Activated naive CD4-positive, alpha-beta T cell treated with anti-CD3 and anti-CD28 coated beads, Interleukin-2, amount 50 U/mL, for 24 hours (primary cell): ENCODE measurements at regions not wholly inside any gene's neighbourhood (a gene's known extent, or its start where the extent isn't known, plus 50 kb on each side); places are given as distances from the start of the nearest gene placed in this dataset.

Source experiments
- H3K27ac Mint-ChIP-seq: one replicate; pipeline ENCODE4 v1.8.0; 2021; ENCODE audit warnings: mild to moderate bottlenecking, mixed read lengths
- H3K27me3 Mint-ChIP-seq: one replicate; pipeline ENCODE4 v1.8.0; 2021; ENCODE audit warnings: mixed read lengths
- H3K36me3 Mint-ChIP-seq: one replicate; pipeline ENCODE4 v1.8.0; 2021; ENCODE audit warnings: mixed read lengths
- H3K4me1 Mint-ChIP-seq: one replicate; pipeline ENCODE4 v1.8.0; 2021; ENCODE audit warnings: mixed read lengths
- H3K4me3 Mint-ChIP-seq: one replicate; pipeline ENCODE4 v1.8.0; 2021; ENCODE audit warnings: mild to moderate bottlenecking, mixed read lengths
- H3K9me3 Mint-ChIP-seq: one replicate; pipeline ENCODE4 v1.8.0; 2021; ENCODE audit warnings: mixed read lengths

DNA sequence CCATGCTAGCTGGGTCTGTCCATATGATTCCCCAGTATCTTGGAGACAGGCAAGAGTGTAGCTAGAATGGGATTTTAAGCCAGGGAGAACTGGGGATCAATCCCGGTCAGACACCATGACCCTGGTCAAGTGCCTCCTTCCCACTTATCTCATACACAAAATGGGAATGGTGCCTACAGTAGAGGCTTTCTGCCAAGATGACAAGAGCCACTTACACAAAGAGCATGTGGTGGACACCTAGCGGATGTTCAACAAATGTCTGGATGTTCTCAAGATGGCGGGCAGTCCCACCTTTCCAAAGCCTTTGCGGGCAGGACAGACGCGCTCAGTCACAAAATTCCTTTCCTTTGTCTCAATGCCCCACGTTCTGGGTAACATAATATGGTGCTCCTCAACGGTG, 57.3 kb downstream of the MAF start:
- Mint-ChIP-seq H3K9me3 (no peaks in the 10 kb centered on the region), H3K4me3 (no peak overlapping the region), H3K27ac (no peak overlapping the region), H3K36me3 (no peaks in the 10 kb centered on the region), H3K4me1 (no peaks in the 10 kb centered on the region), H3K27me3 (no peaks in the 10 kb centered on the region)

- Mint-ChIP-seq H3K36me3 (no peaks in the 10 kb centered on the region), H3K4me1 (no peaks in the 10 kb centered on the region), H3K27ac (no peak overlapping the region), H3K4me3 (no peak overlapping the region), H3K9me3 (no peaks in the 10 kb centered on the region), H3K27me3 (no peaks in the 10 kb centered on the region)
Observed at GRCh38 chr16:79542237-79542774, 58.2 kb downstream of the MAF start.

- Mint-ChIP-seq H3K4me1 (no peaks in the 10 kb centered on the region), H3K27me3 (no peaks in the 10 kb centered on the region), H3K4me3 (no peak overlapping the region), H3K9me3 (no peaks in the 10 kb centered on the region), H3K27ac (no peak overlapping the region), H3K36me3 (no peaks in the 10 kb centered on the region)
Observed at GRCh38 chr16:79540825-79541595, 59.5 kb downstream of the MAF start.

DNA sequence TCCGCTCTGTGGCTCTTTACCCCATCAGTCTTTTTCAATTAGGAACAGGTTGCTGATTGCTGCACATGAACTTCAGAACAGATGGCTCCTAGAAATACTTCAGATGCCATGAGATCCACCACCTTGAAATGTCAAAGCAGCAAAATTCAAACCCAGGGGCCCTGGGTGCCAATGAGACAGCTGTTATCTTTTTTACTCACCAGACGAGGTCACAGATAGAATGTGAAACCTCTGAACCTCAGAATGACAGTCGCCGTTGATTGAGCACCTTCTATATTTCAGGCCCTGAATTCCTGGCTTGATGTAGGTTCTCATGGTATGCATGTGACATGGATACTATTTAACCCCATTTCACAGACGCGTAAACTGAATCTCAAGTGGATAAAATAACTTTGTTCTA, 63.0 kb downstream of the MAF start:
- Mint-ChIP-seq H3K27ac (no peak overlapping the region), H3K27me3 (no peaks in the 10 kb centered on the region), H3K36me3 (no peaks in the 10 kb centered on the region), H3K9me3 (no peaks in the 10 kb centered on the region), H3K4me1 (no peaks in the 10 kb centered on the region), H3K4me3 (no peak overlapping the region)

GRCh38 chr16:79536958-79537357, 63.6 kb downstream of the MAF start:
- no peak overlapping the region for H3K4me3 Mint-ChIP-seq
- H3K9me3 Mint-ChIP-seq: no peaks in the 10 kb centered on the region
- H3K36me3 Mint-ChIP-seq: no peaks in the 10 kb centered on the region

DNA sequence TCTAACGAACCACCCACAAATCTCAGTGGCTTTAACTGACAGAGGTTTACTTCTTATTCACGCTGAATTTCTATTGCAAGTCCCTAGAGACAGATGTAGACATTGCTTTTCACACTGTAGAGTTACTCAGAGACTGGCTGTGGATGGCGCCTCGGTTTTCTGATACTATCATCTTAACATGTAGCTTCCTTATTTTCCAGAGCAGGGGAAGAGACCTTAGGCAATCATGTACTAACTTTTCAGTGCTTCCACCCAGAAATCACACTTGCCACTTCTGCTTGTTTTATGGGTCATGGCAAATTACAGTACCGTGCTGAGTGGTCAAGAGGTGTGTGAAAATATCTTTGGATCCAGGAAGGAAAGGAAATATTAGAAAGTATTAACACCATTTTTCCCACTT, 65.4 kb downstream of the MAF start:
- H3K4me1 Mint-ChIP-seq: no peaks in the 10 kb centered on the region
- H3K4me3 Mint-ChIP-seq: no peak overlapping the region
- no peaks in the 10 kb centered on the region for H3K27me3 Mint-ChIP-seq
- no peak overlapping the region for H3K27ac Mint-ChIP-seq
- no peaks in the 10 kb centered on the region for H3K36me3 Mint-ChIP-seq
- H3K9me3 Mint-ChIP-seq: no peaks in the 10 kb centered on the region

More at GRCh38 chr16:79536958-79537357, 63.6 kb downstream of the MAF start:
- no peaks in the 10 kb centered on the region for H3K4me1 Mint-ChIP-seq
- H3K27me3 Mint-ChIP-seq: no peaks in the 10 kb centered on the region
- no peak overlapping the region for H3K27ac Mint-ChIP-seq

DNA sequence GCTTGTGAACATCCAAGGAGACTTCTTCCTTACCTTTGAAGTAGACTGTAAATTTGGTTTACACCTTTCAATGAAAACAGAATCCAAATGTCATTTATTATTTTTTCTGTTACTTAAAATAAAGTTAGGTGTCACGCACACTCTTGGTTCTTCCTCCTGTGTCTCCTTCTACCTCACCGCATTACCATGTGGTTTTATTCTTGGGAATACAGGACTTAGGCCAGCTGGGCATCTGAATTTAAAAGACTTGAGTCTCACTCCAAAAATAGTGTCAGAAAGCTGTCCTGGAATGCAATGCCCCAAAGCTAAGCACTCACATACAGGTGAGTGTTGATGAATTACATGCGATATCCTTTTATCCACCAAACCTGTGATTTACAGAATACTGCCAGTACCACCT, 66.4 kb downstream of the MAF start:
- H3K27ac Mint-ChIP-seq: no peak overlapping the region
- H3K36me3 Mint-ChIP-seq: no peaks in the 10 kb centered on the region
- no peaks in the 10 kb centered on the region for H3K27me3 Mint-ChIP-seq
- no peak overlapping the region for H3K4me3 Mint-ChIP-seq
- H3K4me1 Mint-ChIP-seq: no peaks in the 10 kb centered on the region
- H3K9me3 Mint-ChIP-seq: no peaks in the 10 kb centered on the region

DNA sequence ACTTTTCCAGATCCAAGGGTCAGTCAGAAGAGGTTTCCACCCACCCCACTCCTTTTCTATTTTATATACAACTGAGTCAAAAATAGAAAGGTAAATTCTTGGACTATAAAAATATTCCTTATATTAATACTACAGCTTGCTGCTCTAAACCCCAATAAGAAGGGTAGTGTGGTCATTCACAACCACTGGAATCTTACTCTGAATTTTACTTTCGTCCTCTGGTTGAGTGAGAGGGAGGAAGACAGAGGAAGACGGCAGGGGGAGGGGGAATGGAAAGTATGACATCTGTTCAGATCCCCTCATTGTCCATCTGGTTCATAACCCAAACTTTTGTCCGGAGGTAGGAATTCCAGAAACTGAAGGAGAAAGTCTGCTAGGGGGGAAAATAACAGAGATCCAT, 67.2 kb downstream of the MAF start:
- no peak overlapping the region for H3K4me3 Mint-ChIP-seq
- H3K4me1 Mint-ChIP-seq: no peaks in the 10 kb centered on the region
- no peaks in the 10 kb centered on the region for H3K27me3 Mint-ChIP-seq
- no peak overlapping the region for H3K27ac Mint-ChIP-seq
- H3K36me3 Mint-ChIP-seq: no peaks in the 10 kb centered on the region
- H3K9me3 Mint-ChIP-seq: no peaks in the 10 kb centered on the region

DNA sequence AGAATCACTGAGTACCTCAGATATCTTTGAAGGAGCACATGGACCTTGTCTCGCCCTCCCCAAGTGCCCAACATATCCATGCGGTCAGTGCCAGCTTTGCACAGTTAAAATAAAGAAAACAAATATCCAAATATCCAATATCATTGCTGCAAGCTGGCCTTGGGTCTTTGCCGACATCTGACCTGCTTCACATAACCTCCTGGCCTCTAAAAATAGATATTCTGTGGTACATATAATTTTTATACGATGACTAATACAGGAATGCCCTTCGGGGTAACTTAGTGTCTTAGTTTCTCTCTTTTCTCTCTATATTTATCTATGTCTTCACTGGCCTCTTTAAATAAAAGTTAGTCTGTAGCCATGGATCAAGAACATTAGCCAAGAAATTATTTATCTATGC, 67.8 kb downstream of the MAF start:
- Mint-ChIP-seq H3K36me3 (no peaks in the 10 kb centered on the region), H3K27ac (no peak overlapping the region), H3K4me3 (no peak overlapping the region), H3K9me3 (no peaks in the 10 kb centered on the region), H3K27me3 (no peaks in the 10 kb centered on the region), H3K4me1 (no peaks in the 10 kb centered on the region)

DNA sequence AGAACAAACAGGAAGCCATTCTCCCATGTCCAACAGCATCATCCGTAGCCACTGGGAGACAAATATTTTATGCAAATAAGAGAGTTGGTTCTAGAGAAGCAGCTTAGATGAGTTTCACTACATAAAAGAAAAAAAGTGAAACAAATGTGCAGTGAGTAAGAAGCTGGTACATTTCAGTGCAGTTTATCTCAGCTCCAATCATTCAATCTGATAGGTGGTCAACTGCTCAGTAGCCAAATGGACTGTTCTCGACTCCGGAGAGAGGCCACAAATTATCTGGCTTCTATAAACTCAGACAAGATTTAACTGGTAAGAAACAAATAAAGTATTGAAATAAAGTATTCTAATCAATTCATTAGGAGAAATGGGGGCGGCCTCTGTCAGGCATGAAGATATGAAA, 68.3 kb downstream of the MAF start:
- no peak overlapping the region for H3K4me3 Mint-ChIP-seq
- H3K4me1 Mint-ChIP-seq: no peaks in the 10 kb centered on the region
- peaks cover 1% of the 10 kb centered on the region for H3K27me3 Mint-ChIP-seq
- H3K9me3 Mint-ChIP-seq: no peaks in the 10 kb centered on the region
- no peak overlapping the region for H3K27ac Mint-ChIP-seq
- no peaks in the 10 kb centered on the region for H3K36me3 Mint-ChIP-seq

- H3K4me3 Mint-ChIP-seq: no peak overlapping the region
- no peaks in the 10 kb centered on the region for H3K4me1 Mint-ChIP-seq
- H3K27ac Mint-ChIP-seq: no peak overlapping the region
- no peaks in the 10 kb centered on the region for H3K36me3 Mint-ChIP-seq
- peaks cover 7% of the 10 kb centered on the region for H3K27me3 Mint-ChIP-seq
- no peaks in the 10 kb centered on the region for H3K9me3 Mint-ChIP-seq
Observed at GRCh38 chr16:79528338-79528737, 72.2 kb downstream of the MAF start.

GRCh38 chr16:79523971-79524370, 76.6 kb downstream of the MAF start:
- no peak overlapping the region for H3K27ac Mint-ChIP-seq
- no peak overlapping the region for H3K4me3 Mint-ChIP-seq
- no peaks in the 10 kb centered on the region for H3K36me3 Mint-ChIP-seq
- H3K9me3 Mint-ChIP-seq: no peaks in the 10 kb centered on the region
- peaks cover 15% of the 10 kb centered on the region for H3K27me3 Mint-ChIP-seq
- H3K4me1 Mint-ChIP-seq: peaks cover 8% of the 10 kb centered on the region

- H3K36me3 Mint-ChIP-seq: no peaks in the 10 kb centered on the region
- no peaks in the 10 kb centered on the region for H3K9me3 Mint-ChIP-seq
- H3K4me3 Mint-ChIP-seq: no peak overlapping the region
- H3K27ac Mint-ChIP-seq: no peak overlapping the region
- H3K4me1 Mint-ChIP-seq: peaks cover 8% of the 10 kb centered on the region
- peaks cover 12% of the 10 kb centered on the region for H3K27me3 Mint-ChIP-seq
Observed at GRCh38 chr16:79519448-79519847, 81.1 kb downstream of the MAF start.

DNA sequence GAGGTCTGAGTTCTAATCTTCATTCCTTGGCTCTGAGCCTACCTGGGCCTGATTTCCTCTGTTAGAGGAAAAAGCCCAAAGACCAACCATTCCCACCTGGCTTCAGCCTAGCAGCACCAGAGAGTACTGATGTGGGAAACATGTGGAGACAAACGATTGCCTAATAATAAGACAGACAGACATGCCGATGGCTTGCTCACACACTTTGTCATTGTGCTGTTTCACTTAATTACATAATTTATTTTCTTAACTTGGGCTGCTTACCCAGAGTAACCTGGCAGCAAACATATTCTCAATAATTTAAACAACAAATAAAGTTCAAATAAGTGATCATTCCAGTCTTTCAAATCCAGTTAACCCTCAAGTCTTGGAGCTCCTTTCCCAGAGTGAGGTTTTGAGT, 83.4 kb downstream of the MAF start:
- Mint-ChIP-seq H3K4me1 (peaks cover 8% of the 10 kb centered on the region), H3K9me3 (no peaks in the 10 kb centered on the region), H3K4me3 (no peak overlapping the region), H3K27ac (no peak overlapping the region), H3K36me3 (no peaks in the 10 kb centered on the region), H3K27me3 (peaks cover 11% of the 10 kb centered on the region)

DNA sequence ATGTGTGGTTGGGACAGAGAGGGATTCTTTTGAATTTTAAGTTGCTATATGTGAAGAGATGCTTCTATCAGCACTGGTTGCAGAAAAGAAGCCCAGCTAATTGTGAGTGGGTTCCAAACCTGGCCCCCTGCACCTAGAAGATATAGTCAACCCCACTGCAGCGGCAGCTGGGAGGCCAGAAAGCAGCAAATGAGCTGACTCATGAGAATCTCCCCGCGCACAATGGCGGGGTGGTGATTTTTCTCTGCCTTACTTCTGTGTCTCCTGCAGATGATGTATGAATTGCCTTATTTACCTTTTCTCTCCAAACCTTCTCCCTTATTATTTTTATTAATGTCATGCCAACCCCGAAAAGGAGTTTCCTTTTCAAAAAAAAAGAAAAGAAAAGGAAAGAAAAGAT, 89.7 kb downstream of the MAF start:
- Mint-ChIP-seq H3K36me3 (no peaks in the 10 kb centered on the region), H3K27me3 (peaks cover 3% of the 10 kb centered on the region), H3K9me3 (no peaks in the 10 kb centered on the region), H3K27ac (no peak overlapping the region), H3K4me3 (no peak overlapping the region), H3K4me1 (no peaks in the 10 kb centered on the region)

DNA sequence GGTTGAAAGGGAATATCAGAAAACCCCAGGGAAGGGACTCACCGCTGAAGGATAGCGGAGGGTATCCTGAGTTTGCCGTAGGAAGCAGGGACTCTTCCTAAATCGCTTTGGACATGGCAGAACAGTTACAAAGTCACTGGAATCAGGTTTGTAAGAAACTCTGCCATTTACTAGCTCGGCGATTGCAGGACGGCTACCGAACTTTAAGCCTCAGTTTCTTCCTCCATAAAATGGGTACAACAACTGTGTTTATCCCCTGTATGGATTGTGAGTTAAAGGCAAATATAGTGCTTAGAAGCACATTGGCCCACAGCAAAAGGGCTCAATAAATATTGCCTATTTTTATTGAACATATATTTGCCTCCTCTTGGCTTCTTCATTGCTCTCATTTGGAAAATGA, 90.6 kb downstream of the MAF start:
- Mint-ChIP-seq H3K27me3 (peaks cover 5% of the 10 kb centered on the region), H3K4me3 (no peak overlapping the region), H3K4me1 (no peaks in the 10 kb centered on the region), H3K27ac (no peak overlapping the region), H3K9me3 (no peaks in the 10 kb centered on the region), H3K36me3 (no peaks in the 10 kb centered on the region)

GRCh38 chr16:79509211-79509631, 91.3 kb downstream of the MAF start:
- Mint-ChIP-seq H3K36me3 (no peaks in the 10 kb centered on the region), H3K4me1 (no peaks in the 10 kb centered on the region), H3K27ac (no peak overlapping the region), H3K27me3 (peaks cover 5% of the 10 kb centered on the region), H3K9me3 (no peaks in the 10 kb centered on the region), H3K4me3 (no peak overlapping the region)
